HCT116 (cell line): ENCODE measurements at regions not wholly inside any gene's neighbourhood (a gene's known extent, or its start where the extent isn't known, plus 50 kb on each side); places are given as distances from the start of the nearest gene placed in this dataset.

Source experiments
- ATAC-seq: fragments of 200-7000 bp; cut with Tn5 transposase; 2 replicates; pipeline ENCODE4 v1.9.1; 2020; ENCODE audit warnings: mild to moderate bottlenecking, moderate library complexity
- BruUV-seq: library from RNA; stranded (reverse); fragments of 400-500 nt; replicated peaks from 2 replicates; lab custom pipeline; 2021; lab: Mats Ljungman, UMichigan
- CTCF ChIA-PET: fragments of 300-600 bp; sonication (Branson Sonifier 250); formaldehyde crosslinking; loops from one replicate; lab custom pipeline; 2021; ENCODE audit warnings: antibody characterized with exemption; lab: Charles Lee
- POLR2A ChIA-PET: fragments of 300-600, 350-600 bp; sonication (Branson Sonifier 250); formaldehyde crosslinking; loops from one replicate; lab custom pipeline; 2021; ENCODE audit warnings: antibody characterized with exemption; lab: Charles Lee
- RAD21 ChIA-PET, 2 experiments: fragments of 300-600 bp; sonication (Branson Sonifier 250); formaldehyde crosslinking; loops; one replicate each; lab custom pipeline; 2023; ENCODE audit warnings: low total read pairs in 2 of 2; ENCODE audit not compliant: uncharacterized antibody in 2 of 2, unreplicated experiment in 2 of 2, low non-redundant PET in 1 of 2; lab: Charles Lee
- DNase-seq: peaks from one replicate; pipeline ENCODE4 v3.0.0-alpha.2; 2010; ENCODE audit warnings: low read depth, low spot score
- H2AFZ ChIP-seq: fragments of 200-600 bp; shearing (Covaris generic), sonication (generic); 2 replicates; pipeline ENCODE4 v1.6.1; 2017; ENCODE audit warnings: low read depth, mixed run types, mixed read lengths, antibody characterized with exemption, low read length; ENCODE audit not compliant: poor library complexity, severe bottlenecking
- H3K27ac ChIP-seq: 2 replicates; pipeline ENCODE4 v1.5.1; 2012; ENCODE audit warnings: low read depth, low read length
- H3K27me3 ChIP-seq: fragments of 200-600 bp; sonication (generic); 2 replicates; pipeline ENCODE4 v1.6.1; 2016; ENCODE audit warnings: mixed run types, low read length, mixed read lengths; ENCODE audit not compliant: insufficient read depth
- H3K36me3 ChIP-seq, 2 experiments: fragments of 200-500 bp in 1 of 2; fragments of 200-600 bp in 1 of 2; sonication (Bioruptor generic) in 1 of 2; sonication (generic) in 1 of 2; 2 replicates each; pipeline versions ENCODE4 v1.5.1 to v1.6.1; 2014 to 2016; ENCODE audit warnings: low read length in 2 of 2, inconsistent platforms in 1 of 2, mixed read lengths in 1 of 2, mixed run types in 1 of 2; ENCODE audit not compliant: insufficient read depth in 2 of 2, control insufficient read depth in 1 of 2
- H3K4me1 ChIP-seq, 2 experiments: fragments of 200-600 bp in 1 of 2; sonication (generic) in 1 of 2; 2 replicates each; pipeline versions ENCODE4 v1.5.1 to v1.6.1; 2012 to 2017; ENCODE audit warnings: low read length in 2 of 2, inconsistent platforms in 1 of 2, mild to moderate bottlenecking in 1 of 2, mixed read lengths in 1 of 2, mixed run types in 1 of 2, moderate library complexity in 1 of 2; ENCODE audit not compliant: insufficient read depth in 2 of 2, control insufficient read depth in 1 of 2
- H3K4me2 ChIP-seq: fragments of 200-600 bp; sonication (generic); 2 replicates; pipeline ENCODE4 v1.6.1; 2017; ENCODE audit warnings: mixed run types, low read length, mixed read lengths
- H3K4me3 ChIP-seq, 2 experiments: fragments of 200-600 bp in 1 of 2; sonication (generic) in 1 of 2; replicated peaks in 1 of 2; 2 replicates each; pipeline ENCODE4 v1.5.1; 2011 to 2016; ENCODE audit warnings: low read length in 2 of 2, control low read depth in 1 of 2, low read depth in 1 of 2, mild to moderate bottlenecking in 1 of 2, mixed read lengths in 1 of 2, mixed run types in 1 of 2
- H3K79me2 ChIP-seq: fragments of 200-600 bp; sonication (generic); 2 replicates; pipeline ENCODE4 v1.6.1; 2017; ENCODE audit warnings: mild to moderate bottlenecking, mixed run types, low read length, moderate library complexity, mixed read lengths; ENCODE audit not compliant: insufficient read depth
- H3K9ac ChIP-seq: fragments of 200-600 bp; sonication (generic); 2 replicates; pipeline ENCODE4 v1.6.1; 2016; ENCODE audit warnings: low read length, mixed read lengths
- H3K9me2 ChIP-seq: fragments of 200-600 bp; sonication (generic), shearing (Covaris generic); 2 replicates; pipeline ENCODE4 v1.6.1; 2017; ENCODE audit warnings: mixed run types, mild to moderate bottlenecking, moderate library complexity; ENCODE audit not compliant: insufficient read depth
- H3K9me3 ChIP-seq, 2 experiments: fragments of 200-500 bp in 1 of 2; fragments of 200-600 bp in 1 of 2; sonication (Bioruptor generic) in 1 of 2; sonication (generic) in 1 of 2; 2 replicates each; pipeline ENCODE4 v1.6.1; 2014 to 2017; ENCODE audit warnings: low read length in 2 of 2, mixed read lengths in 2 of 2, inconsistent platforms in 1 of 2, low read depth in 1 of 2, mild to moderate bottlenecking in 1 of 2, mixed run types in 1 of 2, moderate library complexity in 1 of 2; ENCODE audit not compliant: control insufficient read depth in 1 of 2, insufficient read depth in 1 of 2
- H4K20me1 ChIP-seq: fragments of 200-600 bp; sonication (generic), shearing (Covaris generic); 2 replicates; pipeline ENCODE4 v1.6.1; 2017; ENCODE audit warnings: mixed run types, mild to moderate bottlenecking, moderate library complexity; ENCODE audit not compliant: insufficient read depth
- CBX3 ChIP-seq: IDR thresholded peaks from 2 replicates; pipeline ENCODE4 v1.6.1; 2012; ENCODE audit warnings: low read depth
- CEBPB ChIP-seq: IDR thresholded peaks from 2 replicates; pipeline ENCODE4 v1.6.1; 2012; ENCODE audit warnings: low read depth
- CTCF ChIP-seq, 3 experiments: fragments of 200-600 bp in 1 of 3; sonication (generic) in 1 of 3; IDR thresholded peaks in 2 of 3; conservative IDR thresholded peaks in 1 of 3; 2 replicates each; pipeline ENCODE4 v1.5.1; 2012 to 2017; ENCODE audit warnings: low read depth in 2 of 3, low read length in 2 of 3, antibody characterized with exemption in 1 of 3, borderline replicate concordance in 1 of 3, control low read depth in 1 of 3, mild to moderate bottlenecking in 1 of 3, mixed read lengths in 1 of 3, mixed run types in 1 of 3, moderate library complexity in 1 of 3; ENCODE audit not compliant: insufficient read depth in 1 of 3
- EGR1 ChIP-seq: IDR thresholded peaks from 2 replicates; pipeline ENCODE4 v1.6.1; 2012; ENCODE audit warnings: low read depth
- ELF1 ChIP-seq: IDR thresholded peaks from 2 replicates; pipeline ENCODE4 v1.6.1; 2012; ENCODE audit warnings: low read depth, borderline replicate concordance
- EZH2 ChIP-seq: fragments of 200-600 bp; sonication (generic); IDR thresholded peaks from 2 replicates; pipeline ENCODE4 v1.6.1; 2017; ENCODE audit warnings: antibody characterized with exemption, mixed run types
- EZH2phosphoT487 ChIP-seq: fragments of 200-600 bp; IDR thresholded peaks from 2 replicates; pipeline ENCODE4 v1.6.1; 2018; ENCODE audit warnings: antibody characterized with exemption, borderline replicate concordance
- JUND ChIP-seq: IDR thresholded peaks from 2 replicates; pipeline ENCODE4 v1.6.1; 2012
- MAX ChIP-seq: IDR thresholded peaks from 2 replicates; pipeline ENCODE4 v1.6.1; 2012
- POLR2A ChIP-seq: IDR thresholded peaks from 2 replicates; pipeline ENCODE4 v1.7.0; 2011; ENCODE audit warnings: borderline replicate concordance; ENCODE audit not compliant: insufficient read depth, insufficient read length; ENCODE audit errors: extremely low read depth
- POLR2AphosphoS5 ChIP-seq: IDR thresholded peaks from 2 replicates; pipeline ENCODE4 v1.6.1; 2011; ENCODE audit warnings: mild to moderate bottlenecking, low read depth, low read length, moderate library complexity
- RAD21 ChIP-seq: IDR thresholded peaks from 2 replicates; pipeline ENCODE4 v1.6.1; 2012; ENCODE audit warnings: low read depth, mild to moderate bottlenecking
- REST ChIP-seq: IDR thresholded peaks from 2 replicates; pipeline ENCODE4 v1.6.1; 2012; ENCODE audit warnings: low read depth
- SIN3A ChIP-seq: IDR thresholded peaks from 2 replicates; pipeline ENCODE4 v1.6.1; 2012; ENCODE audit warnings: low read depth
- SRF ChIP-seq: IDR thresholded peaks from 2 replicates; pipeline ENCODE4 v1.6.1; 2012; ENCODE audit warnings: low read depth
- TCF7L2 ChIP-seq: IDR thresholded peaks from 2 replicates; pipeline ENCODE4 v1.7.0; 2011; ENCODE audit warnings: borderline replicate concordance, inconsistent platforms; ENCODE audit not compliant: insufficient read depth, insufficient read length; ENCODE audit errors: extremely low read depth
- YY1 ChIP-seq: IDR thresholded peaks from 2 replicates; pipeline ENCODE4 v1.6.1; 2011; ENCODE audit warnings: low read length, low read depth, moderate library complexity, mild to moderate bottlenecking; ENCODE audit not compliant: insufficient replicate concordance; ENCODE audit errors: extremely low read depth
- ZBTB33 ChIP-seq: IDR thresholded peaks from 2 replicates; pipeline ENCODE4 v1.6.1; 2011; ENCODE audit warnings: mild to moderate bottlenecking, low read length, moderate library complexity; ENCODE audit not compliant: insufficient replicate concordance; ENCODE audit errors: extremely low read depth
- ZFX ChIP-seq: fragments of 450-650 bp; IDR thresholded peaks from 2 replicates; pipeline ENCODE4 v1.6.1; 2017
- intact Hi-C: fragments of 100-400 bp; cut with micrococcal nuclease; formaldehyde crosslinking; loops from 2 replicates; pipeline ENCODE4 v1.10.0; 2022

- ATAC-seq (no peak), DNase-seq (no peak)
- Histone ChIP-seq H3K4me1 (no peaks in the 10 kb centered on the region), H3K79me2 (no peaks in the 10 kb centered on the region), H4K20me1 (no peaks in the 10 kb centered on the region), H3K4me3 (no peak overlapping the region), H3K9me3 (peaks cover 12 to 23% of the 10 kb centered on the region in 2 experiments; a peak in 3 of 4 replicates), H3K27me3 (no peaks in the 10 kb centered on the region), H3K9me2 (no peaks in the 10 kb centered on the region), H3K9ac (no peak overlapping the region), H3K36me3 (no peaks in the 10 kb centered on the region), H3K4me2 (no peak overlapping the region), H2AFZ (no peak overlapping the region), H3K27ac (no peak overlapping the region)
- intact Hi-C loops: no loop called here
- POLR2A ChIA-PET: no interaction called here
- RAD21 ChIA-PET: no interaction called here
- BruUV-seq: no TSS peak
- CTCF ChIA-PET: no interaction called here
- TF ChIP-seq REST (no peak), ZBTB33 (no peak), EZH2 (no peak), RAD21 (no peak), CTCF (IDR thresholded peaks at IDR 0.05 in 2 of 3, conservative IDR thresholded peaks at IDR 0.05 in 1 of 3; ENCODE audit: borderline replicate concordance in 1 of 3, insufficient read depth in 1 of 3, low read depth in 2 of 3, low read length in 2 of 3) (no peak), EZH2phosphoT487 (no peak), CBX3 (no peak), YY1 (no peak), POLR2AphosphoS5 (no peak), SIN3A (no peak), MAX (no peak), TCF7L2 (no peak), POLR2A (no peak), ELF1 (no peak), JUND (no peak), ZFX (no peak), CEBPB (no peak), EGR1 (no peak), SRF (no peak)
Measured at GRCh38 chr2:116378786-116379185, 1435.7 kb upstream of the DDX18 start.
